CD14-positive monocyte (primary cell): ENCODE measurements at regions not wholly inside any gene's neighbourhood (a gene's known extent, or its start where the extent isn't known, plus 50 kb on each side); places are given as distances from the start of the nearest gene placed in this dataset.
"Not testable (repeated sequence)": the region's sequence is repeated elsewhere in the genome, so short reads cannot be mapped to it uniquely, and the experiment has no call there.

Source experiments
- DNase-seq, 3 donors: peaks; one replicate each; pipeline ENCODE4 v3.0.0-alpha.2; 2011 to 2022
- H2AFZ ChIP-seq: 2 replicates; pipeline ENCODE4 v1.6.0; 2012; ENCODE audit warnings: mild to moderate bottlenecking, low read depth, low read length, inconsistent platforms; ENCODE audit not compliant: insufficient read depth, poor library complexity, severe bottlenecking
- H3K27ac ChIP-seq, 2 donors: 1 replicate in 1 of 2; 2 replicates in 1 of 2; pipeline ENCODE4 v1.5.1; 2012 to 2013; ENCODE audit warnings: low read length in 2 of 2, control low read depth in 1 of 2, inconsistent platforms in 1 of 2, low read depth in 1 of 2, mild to moderate bottlenecking in 1 of 2
- H3K27me3 ChIP-seq, 2 donors: one replicate each; pipeline versions ENCODE4 v1.6.0 to v1.6.1; 2011 to 2013; ENCODE audit warnings: low read length in 2 of 2; ENCODE audit not compliant: control insufficient read depth in 2 of 2, insufficient read depth in 2 of 2
- H3K36me3 ChIP-seq, 2 donors: replicated peaks in 1 of 2; 1 replicate in 1 of 2; 2 replicates in 1 of 2; pipeline versions ENCODE4 v1.5.1 to v1.6.1; 2012 to 2013; ENCODE audit warnings: low read length in 2 of 2, control low read depth in 1 of 2, inconsistent platforms in 1 of 2, mild to moderate bottlenecking in 1 of 2; ENCODE audit not compliant: insufficient read depth in 2 of 2, control insufficient read depth in 1 of 2
- H3K4me1 ChIP-seq, 2 donors: 1 replicate in 1 of 2; 2 replicates in 1 of 2; pipeline versions ENCODE4 v1.5.1 to v1.6.1; 2012 to 2013; ENCODE audit warnings: low read length in 2 of 2, control low read depth in 1 of 2, inconsistent platforms in 1 of 2, mild to moderate bottlenecking in 1 of 2, moderate library complexity in 1 of 2; ENCODE audit not compliant: insufficient read depth in 2 of 2, control insufficient read depth in 1 of 2
- H3K4me2 ChIP-seq: replicated peaks from 2 replicates; pipeline ENCODE3; 2012; ENCODE audit warnings: low read length, moderate library complexity, mild to moderate bottlenecking; ENCODE audit not compliant: poor library complexity, severe bottlenecking; ENCODE audit errors: extremely low read depth
- H3K4me3 ChIP-seq, 3 experiments: fragments of 200-600 bp in 1 of 3; sonication (generic) in 1 of 3; replicated peaks in 1 of 3; 1 replicate in 2 of 3; 2 replicates in 1 of 3; pipeline ENCODE4 v1.5.1; 2011 to 2013; ENCODE audit warnings: low read length in 3 of 3, mild to moderate bottlenecking in 3 of 3, control low read depth in 2 of 3, low read depth in 2 of 3, inconsistent platforms in 1 of 3, moderate library complexity in 1 of 3
- H3K79me2 ChIP-seq: 2 replicates; pipeline ENCODE4 v1.6.0; 2012; ENCODE audit warnings: mild to moderate bottlenecking, control low read depth, inconsistent platforms, low read length, moderate library complexity; ENCODE audit not compliant: insufficient read depth
- H3K9ac ChIP-seq: 2 replicates; pipeline ENCODE4 v1.6.0; 2017; ENCODE audit warnings: low read length, mild to moderate bottlenecking; ENCODE audit not compliant: insufficient read depth, poor library complexity, severe bottlenecking
- H3K9me3 ChIP-seq, 2 donors: replicated peaks in 1 of 2; 1 replicate in 1 of 2; 2 replicates in 1 of 2; pipeline versions ENCODE4 v1.5.1 to v1.6.1; 2012 to 2013; ENCODE audit warnings: low read length in 2 of 2, control low read depth in 1 of 2; ENCODE audit not compliant: control insufficient read depth in 1 of 2, insufficient read depth in 1 of 2
- H4K20me1 ChIP-seq: 2 replicates; pipeline ENCODE4 v1.6.0; 2012; ENCODE audit warnings: mild to moderate bottlenecking, low read length, control low read depth, moderate library complexity; ENCODE audit not compliant: insufficient read depth
- H3K27ac Mint-ChIP-seq, 7 donors: one replicate each; pipeline ENCODE4 v1.8.0; 2020; ENCODE audit warnings: mild to moderate bottlenecking in 7 of 7, mixed read lengths in 7 of 7, moderate library complexity in 6 of 7, inconsistent platforms in 2 of 7
- H3K27me3 Mint-ChIP-seq, 3 donors: one replicate each; pipeline ENCODE4 v1.8.0; 2021 to 2022; ENCODE audit warnings: low read depth in 3 of 3, mild to moderate bottlenecking in 3 of 3, mixed read lengths in 3 of 3, moderate library complexity in 3 of 3, inconsistent platforms in 1 of 3
- H3K36me3 Mint-ChIP-seq, 2 donors: one replicate each; pipeline ENCODE4 v1.8.0; 2020; ENCODE audit warnings: mixed read lengths in 2 of 2, inconsistent platforms in 1 of 2, mild to moderate bottlenecking in 1 of 2
- H3K4me1 Mint-ChIP-seq: one replicate; pipeline ENCODE4 v1.8.0; 2020; ENCODE audit warnings: mild to moderate bottlenecking, mixed read lengths
- H3K4me3 Mint-ChIP-seq, 2 donors: one replicate each; pipeline ENCODE4 v1.8.0; 2020; ENCODE audit warnings: mild to moderate bottlenecking in 2 of 2, mixed read lengths in 2 of 2, moderate library complexity in 1 of 2
- H3K9me3 Mint-ChIP-seq, 7 donors: one replicate each; pipeline ENCODE4 v1.8.0; 2020 to 2022; ENCODE audit warnings: mixed read lengths in 7 of 7, mild to moderate bottlenecking in 6 of 7, moderate library complexity in 6 of 7, inconsistent platforms in 2 of 7
- WGBS: methylation state at CpG from one replicate; pipeline ENCODE4 v1.1.5; 2013; ENCODE audit warnings: missing lambda C conversion rate; ENCODE audit not compliant: insufficient coverage; 5-methylcytosine and 5-hydroxymethylcytosine counted together
- intact Hi-C, 2 donors: fragments of 100-400 bp; cut with micrococcal nuclease; formaldehyde crosslinking; loops; one replicate each; pipeline versions ENCODE4 v1.15.0 to v1.15.1; 2023

DNA sequence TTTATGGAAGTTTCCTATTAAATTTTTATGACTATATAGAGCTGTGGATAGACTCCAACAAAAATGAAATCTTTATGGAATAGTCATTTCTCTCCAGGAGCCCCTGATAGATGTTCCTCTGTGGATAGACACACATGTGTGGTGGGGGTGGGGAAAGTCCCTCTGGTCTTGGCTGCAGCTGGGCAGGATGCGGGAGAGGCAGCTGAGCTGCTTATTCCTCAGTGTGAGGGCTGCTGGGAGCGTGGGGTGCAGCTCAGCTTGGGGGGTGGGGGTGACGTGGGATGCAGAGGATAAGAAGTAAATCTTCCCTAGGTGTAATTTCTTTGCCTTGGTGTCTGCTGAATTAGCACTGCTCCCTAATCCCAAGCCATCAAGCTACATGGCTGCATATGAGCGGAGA, 192.8 kb upstream of the PLGLB2 start:
- H2AFZ ChIP-seq, H3K36me3 Mint-ChIP-seq, H3K4me1 ChIP-seq, intact Hi-C loops, H3K79me2 ChIP-seq, H4K20me1 ChIP-seq, DNase-seq, H3K9me3 ChIP-seq, H3K9me3 Mint-ChIP-seq, H3K27ac ChIP-seq, H3K4me1 Mint-ChIP-seq, H3K27me3 Mint-ChIP-seq, H3K36me3 ChIP-seq, H3K4me2 ChIP-seq, H3K27ac Mint-ChIP-seq, H3K27me3 ChIP-seq, H3K9ac ChIP-seq, H3K4me3 ChIP-seq, H3K4me3 Mint-ChIP-seq: not testable (repeated sequence)
- WGBS = no CpG with 5 or more reads among the region's 4 CpGs

GRCh38 chr2:87559001-87559400, 188.9 kb upstream of the PLGLB2 start:
- H3K9me3 ChIP-seq, H3K4me1 Mint-ChIP-seq, H2AFZ ChIP-seq, intact Hi-C loops, H4K20me1 ChIP-seq, DNase-seq, H3K4me3 ChIP-seq, H3K4me3 Mint-ChIP-seq, H3K4me1 ChIP-seq, H3K27me3 ChIP-seq, H3K36me3 ChIP-seq, H3K27ac ChIP-seq, H3K27me3 Mint-ChIP-seq, H3K36me3 Mint-ChIP-seq, H3K4me2 ChIP-seq, H3K79me2 ChIP-seq, H3K9me3 Mint-ChIP-seq, H3K27ac Mint-ChIP-seq, H3K9ac ChIP-seq: not testable (repeated sequence)
- no CpG with 5 or more reads among the region's 5 CpGs for WGBS

DNA sequence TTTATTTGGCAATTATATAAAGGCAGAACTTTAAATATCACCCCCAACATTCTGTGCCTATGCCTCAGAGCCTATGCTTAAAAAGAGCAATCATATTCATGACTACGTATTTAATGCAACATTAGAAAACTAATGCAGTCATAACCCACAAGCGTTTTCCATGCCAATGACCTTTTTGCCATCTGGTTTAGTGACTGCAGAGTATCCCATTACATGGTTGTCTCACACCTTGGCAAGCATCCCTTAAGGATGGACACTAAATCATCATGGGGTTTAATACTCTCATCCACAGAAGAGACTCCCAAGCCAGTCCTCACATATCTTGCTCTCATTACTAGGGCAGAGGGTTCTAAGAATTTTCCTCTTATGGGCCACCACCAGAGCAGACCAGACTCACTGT, 188.2 kb upstream of the PLGLB2 start:
- H3K9ac ChIP-seq, H3K4me3 Mint-ChIP-seq, H3K4me1 Mint-ChIP-seq, H3K27me3 Mint-ChIP-seq, H3K4me1 ChIP-seq, H3K9me3 ChIP-seq, H3K4me3 ChIP-seq, H4K20me1 ChIP-seq, H3K27ac Mint-ChIP-seq, H3K4me2 ChIP-seq, H3K27ac ChIP-seq, H3K36me3 Mint-ChIP-seq, H2AFZ ChIP-seq, H3K79me2 ChIP-seq, intact Hi-C loops, H3K27me3 ChIP-seq, H3K36me3 ChIP-seq, DNase-seq, H3K9me3 Mint-ChIP-seq: not testable (repeated sequence)
- WGBS = no CpG with 5 or more reads among the region's 2 CpGs

GRCh38 chr2:87565116-87565515, 182.8 kb upstream of the PLGLB2 start:
- H3K27me3 Mint-ChIP-seq, H3K27ac Mint-ChIP-seq, H3K36me3 Mint-ChIP-seq, H3K27ac ChIP-seq, H3K4me3 Mint-ChIP-seq, H3K36me3 ChIP-seq, DNase-seq, H3K27me3 ChIP-seq, H3K9me3 ChIP-seq, H3K4me2 ChIP-seq, H3K4me1 Mint-ChIP-seq, H3K9me3 Mint-ChIP-seq, intact Hi-C loops, H3K4me3 ChIP-seq, H2AFZ ChIP-seq, H3K79me2 ChIP-seq, H3K4me1 ChIP-seq, H3K9ac ChIP-seq, H4K20me1 ChIP-seq: not testable (repeated sequence)
- no CpG with 5 or more reads among the region's 3 CpGs for WGBS

DNA sequence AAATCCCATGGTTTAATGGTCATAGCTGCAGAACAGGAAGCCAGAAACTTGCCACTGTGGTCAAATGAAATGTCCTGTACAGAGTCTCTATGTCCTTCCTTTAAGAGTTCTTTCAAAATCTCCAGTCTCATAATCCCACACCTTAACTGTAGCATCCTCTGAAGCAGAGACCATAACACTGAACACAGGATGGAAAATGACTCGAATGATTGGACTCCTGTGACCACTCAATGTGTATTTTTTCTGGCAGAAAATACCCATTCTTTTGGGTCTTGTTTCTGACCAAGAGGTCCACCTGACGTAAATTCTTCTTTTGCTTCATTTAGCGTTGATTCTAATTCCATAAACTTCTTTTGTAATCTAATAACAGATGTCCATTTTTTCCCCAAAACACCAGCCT, 181.4 kb upstream of the PLGLB2 start:
- H3K4me3 Mint-ChIP-seq, intact Hi-C loops, DNase-seq, H3K27ac Mint-ChIP-seq, H3K4me3 ChIP-seq, H3K79me2 ChIP-seq, H3K9ac ChIP-seq, H3K27me3 ChIP-seq, H3K9me3 ChIP-seq, H3K27me3 Mint-ChIP-seq, H3K4me1 Mint-ChIP-seq, H4K20me1 ChIP-seq, H3K36me3 ChIP-seq, H3K4me2 ChIP-seq, H3K9me3 Mint-ChIP-seq, H3K4me1 ChIP-seq, H2AFZ ChIP-seq, H3K36me3 Mint-ChIP-seq, H3K27ac ChIP-seq: not testable (repeated sequence)
- 94% methylated on average over 2 of the region's 3 CpGs for WGBS
